Adrenal gland (tissue), 5 donors: ENCODE measurements at regions not wholly inside any gene's neighbourhood (a gene's known extent, or its start where the extent isn't known, plus 50 kb on each side); places are given as distances from the start of the nearest gene placed in this dataset.

ENCODE experiments used
- CTCF ChIP-seq, 6 experiments: fragments of 450-650 bp in 4 of 6; fragments of 200-600 bp in 2 of 6; sonication (generic) in 1 of 6; IDR thresholded peaks; 1 replicate in 5 of 6; 2 replicates in 1 of 6; pipeline versions ENCODE4 v1.5.1 to v1.8.0; 2016 to 2021; ENCODE audit warnings: antibody characterized with exemption in 6 of 6, mild to moderate bottlenecking in 2 of 6, moderate library complexity in 1 of 6
- POLR2A ChIP-seq, 2 donors: fragments of 450-650 bp; IDR thresholded peaks; one replicate each; pipeline ENCODE4 v1.6.1; 2017; ENCODE audit warnings: antibody characterized with exemption in 2 of 2, mild to moderate bottlenecking in 2 of 2, moderate library complexity in 1 of 2
- donor health status: DM: no; HTN: no; CAD: no.

- TF ChIP-seq CTCF (IDR thresholded peaks at IDR 0.05) (no peak), POLR2A (IDR thresholded peaks at IDR 0.05) (no peak)
These were observed 105.9 kb upstream of the ST6GAL2 start for GRCh38 chr2:106991866-106992265.
